ENCODE measurements at regions not wholly inside any gene's neighbourhood (a gene's known extent, or its start where the extent isn't known, plus 50 kb on each side); places are given as distances from the start of the nearest gene placed in this dataset.

DNA sequence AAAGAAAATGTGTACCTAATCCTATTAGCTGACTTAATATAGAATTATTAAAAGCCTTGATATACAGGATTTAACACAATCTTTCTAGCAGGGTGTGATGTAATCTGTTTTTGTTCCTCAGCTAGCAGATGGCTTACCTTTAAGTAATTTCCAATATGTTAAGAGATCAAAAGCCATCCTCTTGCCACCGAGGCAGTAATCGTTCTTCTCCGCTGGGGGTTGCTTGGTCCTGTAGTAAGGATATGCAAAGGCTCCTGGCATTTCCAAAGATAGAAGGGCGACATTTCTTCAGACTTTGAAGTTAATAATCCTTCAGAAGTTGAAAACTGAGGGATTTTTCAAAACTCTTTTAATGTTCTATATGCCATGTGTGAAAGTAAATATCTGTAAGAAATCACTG lies 156.4 kb downstream of the FZD1 start:
- no peak for DNase-seq (ENCODE audit: low spot score)
- CTCF ChIA-PET: no interaction called here
- peaks cover 35% of the 10 kb centered on the region for H3K4me1 Mint-ChIP-seq
- ATAC-seq: peak; percentile 10; the same call in 1 of the 2 replicates
- POLR2A ChIA-PET: no interaction called here
- H3K9me3 Mint-ChIP-seq: no peaks in the 10 kb centered on the region
- H3K36me3 Mint-ChIP-seq: no peaks in the 10 kb centered on the region
- H3K4me3 Mint-ChIP-seq: peak overlapping the region; percentile 47
- peak overlapping the region; percentile 89; the same call in 1 of the 2 replicates for H3K27ac Mint-ChIP-seq
- H3K27me3 Mint-ChIP-seq (ENCODE audit: low read depth): peaks cover 6% of the 10 kb centered on the region
- TF ChIP-seq, protein P1, sequence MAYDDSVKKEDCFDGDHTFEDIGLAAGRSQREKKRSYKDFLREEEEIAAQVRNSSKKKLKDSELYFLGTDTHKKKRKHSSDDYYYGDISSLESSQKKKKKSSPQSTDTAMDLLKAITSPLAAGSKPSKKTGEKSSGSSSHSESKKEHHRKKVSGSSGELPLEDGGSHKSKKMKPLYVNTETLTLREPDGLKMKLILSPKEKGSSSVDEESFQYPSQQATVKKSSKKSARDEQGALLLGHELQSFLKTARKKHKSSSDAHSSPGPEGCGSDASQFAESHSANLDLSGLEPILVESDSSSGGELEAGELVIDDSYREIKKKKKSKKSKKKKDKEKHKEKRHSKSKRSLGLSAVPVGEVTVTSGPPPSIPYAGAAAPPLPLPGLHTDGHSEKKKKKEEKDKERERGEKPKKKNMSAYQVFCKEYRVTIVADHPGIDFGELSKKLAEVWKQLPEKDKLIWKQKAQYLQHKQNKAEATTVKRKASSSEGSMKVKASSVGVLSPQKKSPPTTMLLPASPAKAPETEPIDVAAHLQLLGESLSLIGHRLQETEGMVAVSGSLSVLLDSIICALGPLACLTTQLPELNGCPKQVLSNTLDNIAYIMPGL (CRISPR knock-in tag; IDR thresholded peaks at IDR 0.05): no peak
- TF ChIP-seq FOXP1 (CRISPR knock-in tag; IDR thresholded peaks at IDR 0.05; ENCODE audit: borderline replicate concordance) (no peak), EMX1 (CRISPR knock-in tag; IDR thresholded peaks at IDR 0.05) (no peak), KAT7 (CRISPR knock-in tag; IDR thresholded peaks at IDR 0.05; ENCODE audit: borderline replicate concordance) (no peak), TEAD1 (CRISPR knock-in tag; IDR thresholded peaks at IDR 0.05) (no peak), ETV6 (CRISPR knock-in tag; IDR thresholded peaks at IDR 0.05) (no peak), ZNF232 (CRISPR knock-in tag; IDR thresholded peaks at IDR 0.05) (no peak), NR3C1 (CRISPR knock-in tag; conservative IDR thresholded peaks at IDR 0.05; ENCODE audit: low read depth) (no peak), ESRRA (CRISPR knock-in tag; IDR thresholded peaks at IDR 0.05; ENCODE audit: borderline replicate concordance) (no peak), ZBTB21 (CRISPR knock-in tag; IDR thresholded peaks at IDR 0.05; ENCODE audit: borderline replicate concordance) (no peak), TEAD4 (CRISPR knock-in tag; IDR thresholded peaks at IDR 0.05) (no peak)
- TF ChIP-seq, protein P2, sequence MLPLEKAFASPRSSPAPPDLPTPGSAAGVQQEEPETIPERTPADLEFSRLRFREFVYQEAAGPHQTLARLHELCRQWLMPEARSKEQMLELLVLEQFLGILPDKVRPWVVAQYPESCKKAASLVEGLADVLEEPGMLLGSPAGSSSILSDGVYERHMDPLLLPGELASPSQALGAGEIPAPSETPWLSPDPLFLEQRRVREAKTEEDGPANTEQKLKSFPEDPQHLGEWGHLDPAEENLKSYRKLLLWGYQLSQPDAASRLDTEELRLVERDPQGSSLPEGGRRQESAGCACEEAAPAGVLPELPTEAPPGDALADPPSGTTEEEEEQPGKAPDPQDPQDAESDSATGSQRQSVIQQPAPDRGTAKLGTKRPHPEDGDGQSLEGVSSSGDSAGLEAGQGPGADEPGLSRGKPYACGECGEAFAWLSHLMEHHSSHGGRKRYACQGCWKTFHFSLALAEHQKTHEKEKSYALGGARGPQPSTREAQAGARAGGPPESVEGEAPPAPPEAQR (CRISPR knock-in tag; IDR thresholded peaks at IDR 0.05): no peak
- TF ChIP-seq, protein P3, sequence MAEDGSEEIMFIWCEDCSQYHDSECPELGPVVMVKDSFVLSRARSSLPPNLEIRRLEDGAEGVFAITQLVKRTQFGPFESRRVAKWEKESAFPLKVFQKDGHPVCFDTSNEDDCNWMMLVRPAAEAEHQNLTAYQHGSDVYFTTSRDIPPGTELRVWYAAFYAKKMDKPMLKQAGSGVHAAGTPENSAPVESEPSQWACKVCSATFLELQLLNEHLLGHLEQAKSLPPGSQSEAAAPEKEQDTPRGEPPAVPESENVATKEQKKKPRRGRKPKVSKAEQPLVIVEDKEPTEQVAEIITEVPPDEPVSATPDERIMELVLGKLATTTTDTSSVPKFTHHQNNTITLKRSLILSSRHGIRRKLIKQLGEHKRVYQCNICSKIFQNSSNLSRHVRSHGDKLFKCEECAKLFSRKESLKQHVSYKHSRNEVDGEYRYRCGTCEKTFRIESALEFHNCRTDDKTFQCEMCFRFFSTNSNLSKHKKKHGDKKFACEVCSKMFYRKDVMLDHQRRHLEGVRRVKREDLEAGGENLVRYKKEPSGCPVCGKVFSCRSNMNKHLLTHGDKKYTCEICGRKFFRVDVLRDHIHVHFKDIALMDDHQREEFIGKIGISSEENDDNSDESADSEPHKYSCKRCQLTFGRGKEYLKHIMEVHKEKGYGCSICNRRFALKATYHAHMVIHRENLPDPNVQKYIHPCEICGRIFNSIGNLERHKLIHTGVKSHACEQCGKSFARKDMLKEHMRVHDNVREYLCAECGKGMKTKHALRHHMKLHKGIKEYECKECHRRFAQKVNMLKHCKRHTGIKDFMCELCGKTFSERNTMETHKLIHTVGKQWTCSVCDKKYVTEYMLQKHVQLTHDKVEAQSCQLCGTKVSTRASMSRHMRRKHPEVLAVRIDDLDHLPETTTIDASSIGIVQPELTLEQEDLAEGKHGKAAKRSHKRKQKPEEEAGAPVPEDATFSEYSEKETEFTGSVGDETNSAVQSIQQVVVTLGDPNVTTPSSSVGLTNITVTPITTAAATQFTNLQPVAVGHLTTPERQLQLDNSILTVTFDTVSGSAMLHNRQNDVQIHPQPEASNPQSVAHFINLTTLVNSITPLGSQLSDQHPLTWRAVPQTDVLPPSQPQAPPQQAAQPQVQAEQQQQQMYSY (CRISPR knock-in tag; IDR thresholded peaks at IDR 0.05): no peak
- TF ChIP-seq, protein P4, sequence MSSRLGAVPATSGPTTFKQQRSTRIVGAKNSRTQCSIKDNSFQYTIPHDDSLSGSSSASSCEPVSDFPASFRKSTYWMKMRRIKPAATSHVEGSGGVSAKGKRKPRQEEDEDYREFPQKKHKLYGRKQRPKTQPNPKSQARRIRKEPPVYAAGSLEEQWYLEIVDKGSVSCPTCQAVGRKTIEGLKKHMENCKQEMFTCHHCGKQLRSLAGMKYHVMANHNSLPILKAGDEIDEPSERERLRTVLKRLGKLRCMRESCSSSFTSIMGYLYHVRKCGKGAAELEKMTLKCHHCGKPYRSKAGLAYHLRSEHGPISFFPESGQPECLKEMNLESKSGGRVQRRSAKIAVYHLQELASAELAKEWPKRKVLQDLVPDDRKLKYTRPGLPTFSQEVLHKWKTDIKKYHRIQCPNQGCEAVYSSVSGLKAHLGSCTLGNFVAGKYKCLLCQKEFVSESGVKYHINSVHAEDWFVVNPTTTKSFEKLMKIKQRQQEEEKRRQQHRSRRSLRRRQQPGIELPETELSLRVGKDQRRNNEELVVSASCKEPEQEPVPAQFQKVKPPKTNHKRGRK (CRISPR knock-in tag; IDR thresholded peaks at IDR 0.05; ENCODE audit: borderline replicate concordance): no peak
- TF ChIP-seq, protein P5, sequence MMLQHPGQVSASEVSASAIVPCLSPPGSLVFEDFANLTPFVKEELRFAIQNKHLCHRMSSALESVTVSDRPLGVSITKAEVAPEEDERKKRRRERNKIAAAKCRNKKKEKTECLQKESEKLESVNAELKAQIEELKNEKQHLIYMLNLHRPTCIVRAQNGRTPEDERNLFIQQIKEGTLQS (CRISPR knock-in tag; conservative IDR thresholded peaks at IDR 0.05): no peak
- TF ChIP-seq, protein P6, sequence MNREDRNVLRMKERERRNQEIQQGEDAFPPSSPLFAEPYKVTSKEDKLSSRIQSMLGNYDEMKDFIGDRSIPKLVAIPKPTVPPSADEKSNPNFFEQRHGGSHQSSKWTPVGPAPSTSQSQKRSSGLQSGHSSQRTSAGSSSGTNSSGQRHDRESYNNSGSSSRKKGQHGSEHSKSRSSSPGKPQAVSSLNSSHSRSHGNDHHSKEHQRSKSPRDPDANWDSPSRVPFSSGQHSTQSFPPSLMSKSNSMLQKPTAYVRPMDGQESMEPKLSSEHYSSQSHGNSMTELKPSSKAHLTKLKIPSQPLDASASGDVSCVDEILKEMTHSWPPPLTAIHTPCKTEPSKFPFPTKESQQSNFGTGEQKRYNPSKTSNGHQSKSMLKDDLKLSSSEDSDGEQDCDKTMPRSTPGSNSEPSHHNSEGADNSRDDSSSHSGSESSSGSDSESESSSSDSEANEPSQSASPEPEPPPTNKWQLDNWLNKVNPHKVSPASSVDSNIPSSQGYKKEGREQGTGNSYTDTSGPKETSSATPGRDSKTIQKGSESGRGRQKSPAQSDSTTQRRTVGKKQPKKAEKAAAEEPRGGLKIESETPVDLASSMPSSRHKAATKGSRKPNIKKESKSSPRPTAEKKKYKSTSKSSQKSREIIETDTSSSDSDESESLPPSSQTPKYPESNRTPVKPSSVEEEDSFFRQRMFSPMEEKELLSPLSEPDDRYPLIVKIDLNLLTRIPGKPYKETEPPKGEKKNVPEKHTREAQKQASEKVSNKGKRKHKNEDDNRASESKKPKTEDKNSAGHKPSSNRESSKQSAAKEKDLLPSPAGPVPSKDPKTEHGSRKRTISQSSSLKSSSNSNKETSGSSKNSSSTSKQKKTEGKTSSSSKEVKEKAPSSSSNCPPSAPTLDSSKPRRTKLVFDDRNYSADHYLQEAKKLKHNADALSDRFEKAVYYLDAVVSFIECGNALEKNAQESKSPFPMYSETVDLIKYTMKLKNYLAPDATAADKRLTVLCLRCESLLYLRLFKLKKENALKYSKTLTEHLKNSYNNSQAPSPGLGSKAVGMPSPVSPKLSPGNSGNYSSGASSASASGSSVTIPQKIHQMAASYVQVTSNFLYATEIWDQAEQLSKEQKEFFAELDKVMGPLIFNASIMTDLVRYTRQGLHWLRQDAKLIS (CRISPR knock-in tag; IDR thresholded peaks at IDR 0.05; ENCODE audit: borderline replicate concordance): no peak
- TF ChIP-seq, protein P7, sequence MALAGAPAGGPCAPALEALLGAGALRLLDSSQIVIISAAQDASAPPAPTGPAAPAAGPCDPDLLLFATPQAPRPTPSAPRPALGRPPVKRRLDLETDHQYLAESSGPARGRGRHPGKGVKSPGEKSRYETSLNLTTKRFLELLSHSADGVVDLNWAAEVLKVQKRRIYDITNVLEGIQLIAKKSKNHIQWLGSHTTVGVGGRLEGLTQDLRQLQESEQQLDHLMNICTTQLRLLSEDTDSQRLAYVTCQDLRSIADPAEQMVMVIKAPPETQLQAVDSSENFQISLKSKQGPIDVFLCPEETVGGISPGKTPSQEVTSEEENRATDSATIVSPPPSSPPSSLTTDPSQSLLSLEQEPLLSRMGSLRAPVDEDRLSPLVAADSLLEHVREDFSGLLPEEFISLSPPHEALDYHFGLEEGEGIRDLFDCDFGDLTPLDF (CRISPR knock-in tag; IDR thresholded peaks at IDR 0.05): no peak
